ENCODE measurements at regions not wholly inside any gene's neighbourhood (a gene's known extent, or its start where the extent isn't known, plus 50 kb on each side); places are given as distances from the start of the nearest gene placed in this dataset.

GRCh38 chr7:157065046-157065445 lies 54.6 kb upstream of the MNX1 start:
- no peak for TF ChIP-seq CTCF (IDR thresholded peaks at IDR 0.05)
- no peak for TF ChIP-seq POLR2A (IDR thresholded peaks at IDR 0.05)
